Retina (tissue), 1 donor: ENCODE measurements at regions not wholly inside any gene's neighbourhood (a gene's known extent, or its start where the extent isn't known, plus 50 kb on each side); places are given as distances from the start of the nearest gene placed in this dataset.
A peak's percentile ranks its signal among the peaks of the same experiment; 100 is the strongest.
"Not testable (repeated sequence)": the region's sequence is repeated elsewhere in the genome, so short reads cannot be mapped to it uniquely, and the experiment has no call there.

Experiments used
- DNase-seq: peaks from one replicate; pipeline ENCODE4 v3.0.0-alpha.2; 2016

GRCh38 chr5:25448646-25449045 is 803.9 kb upstream of the CDH10 start:
- peak; percentile 19 for DNase-seq

- peak; percentile 17 for DNase-seq
Measured at GRCh38 chr5:25448190-25448621, 803.4 kb upstream of the CDH10 start.

- not testable (repeated sequence) for DNase-seq
Measured at GRCh38 chr5:25446061-25446420, 801.3 kb upstream of the CDH10 start.

DNA sequence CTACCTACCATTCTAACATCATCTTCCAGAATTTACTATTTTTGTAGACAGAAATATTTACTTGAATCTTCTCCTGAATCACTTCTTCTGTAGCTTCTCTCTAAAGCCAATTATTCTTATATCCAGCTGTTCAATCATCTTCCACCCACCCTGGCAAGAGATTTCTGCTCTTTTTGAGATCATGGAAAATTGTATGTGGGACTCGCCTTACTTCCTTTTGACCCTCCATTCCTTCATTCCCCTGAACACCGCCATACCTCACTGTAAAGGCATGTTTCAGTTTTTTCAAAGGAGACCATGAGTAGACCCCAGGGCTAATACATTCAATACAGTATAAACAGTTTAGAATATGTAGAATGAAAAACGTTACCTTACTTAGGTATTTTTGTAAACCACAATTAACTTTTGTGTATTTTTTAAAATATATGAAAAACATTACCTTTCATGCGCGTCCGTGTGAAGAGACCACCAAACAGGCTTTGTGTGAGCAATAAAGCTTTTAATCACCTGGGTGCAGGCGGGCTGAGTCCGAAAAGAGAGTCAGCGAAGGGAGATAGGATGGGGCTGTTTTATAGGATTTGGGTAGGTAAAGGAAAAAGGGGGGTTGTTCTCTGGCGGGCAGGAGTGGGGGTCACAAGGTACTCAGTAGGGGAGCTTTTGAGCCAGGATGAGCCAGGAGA is 800.7 kb upstream of the CDH10 start:
- not testable (repeated sequence) for DNase-seq

DNA sequence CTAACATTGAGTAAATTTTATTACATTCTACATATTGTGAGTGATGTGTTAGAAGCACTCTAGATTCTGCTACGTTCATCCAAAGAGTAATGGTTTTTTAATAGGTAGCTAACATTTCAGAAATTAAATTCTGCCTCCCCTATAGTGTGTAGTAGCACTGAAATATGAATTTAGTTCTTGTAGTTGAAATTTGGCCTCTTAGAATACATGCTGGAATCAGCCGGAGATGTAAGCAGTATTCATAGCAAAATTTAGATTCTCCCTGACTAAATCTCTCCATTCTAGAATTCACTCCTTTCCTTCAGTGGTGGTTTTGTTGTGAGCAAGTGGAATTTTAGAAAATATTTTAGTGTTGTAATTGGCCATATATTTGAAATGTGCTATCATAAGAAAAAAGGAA is 799.9 kb upstream of the CDH10 start:
- no peak for DNase-seq

- DNase-seq, result no peak
Measured at GRCh38 chr5:25441810-25442209, 797.0 kb upstream of the CDH10 start.

GRCh38 chr5:25439025-25439424 is 794.2 kb upstream of the CDH10 start:
- DNase-seq, result no peak

DNA sequence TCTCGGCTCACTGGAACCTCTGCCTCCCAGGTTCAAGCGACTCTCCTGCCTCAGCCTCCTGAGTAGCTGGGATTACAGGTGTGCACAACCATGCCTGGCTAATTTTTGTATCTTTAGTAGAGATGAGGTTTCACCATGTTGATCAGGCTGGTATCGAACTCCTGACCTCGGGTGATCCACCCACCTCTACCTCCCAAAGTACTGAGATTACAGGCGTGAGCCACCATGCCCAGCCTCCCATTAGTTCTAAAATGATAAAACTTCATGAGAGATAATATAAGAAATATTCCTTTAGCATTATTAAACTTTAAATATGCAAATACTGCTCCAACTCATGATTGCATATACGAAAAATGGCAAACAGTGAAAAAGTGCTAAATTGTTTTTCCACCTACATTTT is 793.6 kb upstream of the CDH10 start:
- DNase-seq, result not testable (repeated sequence)

- no peak for DNase-seq
Measured at GRCh38 chr5:25436452-25436851, 791.7 kb upstream of the CDH10 start.

DNA sequence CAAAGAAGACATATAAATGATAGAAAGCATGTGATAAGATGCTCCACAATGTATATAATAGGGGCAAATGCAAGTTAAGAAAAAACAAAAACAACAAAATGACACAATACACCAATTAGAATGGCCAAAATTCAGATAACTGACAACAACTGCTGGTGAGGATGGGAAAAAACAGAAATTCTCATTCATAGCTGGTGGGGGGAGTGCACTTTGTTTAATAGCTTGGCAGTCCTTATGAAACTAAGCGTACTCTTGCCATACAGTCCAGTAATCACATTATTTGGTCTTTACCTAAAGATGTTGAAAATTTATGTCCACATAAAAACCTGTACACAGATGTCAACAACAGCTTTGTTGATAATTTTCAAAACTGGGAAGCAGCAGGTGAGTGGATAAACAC is 791.1 kb upstream of the CDH10 start:
- no peak for DNase-seq

- DNase-seq, result no peak
Measured at GRCh38 chr5:25427240-25427639, 782.5 kb upstream of the CDH10 start.

GRCh38 chr5:25423271-25423670 is 778.5 kb upstream of the CDH10 start:
- DNase-seq, result no peak

GRCh38 chr5:25419684-25420083 is 774.9 kb upstream of the CDH10 start:
- no peak for DNase-seq

GRCh38 chr5:25418978-25419377 is 774.2 kb upstream of the CDH10 start:
- DNase-seq, result no peak

DNA sequence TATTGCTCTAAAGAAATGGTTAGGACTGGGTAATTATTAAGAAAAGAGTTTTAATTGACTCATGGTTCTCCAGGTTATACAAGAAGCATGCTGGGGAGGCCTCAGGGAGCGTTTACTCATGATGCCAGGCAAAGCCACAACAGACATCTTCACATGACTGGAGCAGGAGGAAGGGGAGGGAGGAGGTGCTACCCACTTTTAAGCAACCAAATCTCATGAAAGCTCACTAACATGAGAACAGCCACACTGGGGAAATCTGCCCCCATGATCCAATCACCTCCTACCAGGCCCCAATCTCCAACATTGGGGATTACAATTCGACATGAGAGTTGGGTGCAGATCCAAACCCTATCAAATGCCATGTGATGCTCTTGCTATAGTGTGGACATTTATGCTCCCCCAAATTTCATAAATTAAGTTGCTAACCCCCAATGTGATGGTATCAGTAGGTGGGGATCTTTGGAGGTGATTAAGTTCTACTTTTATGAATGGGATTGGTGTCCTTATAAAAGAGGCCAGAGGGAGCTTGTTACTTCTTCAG is 773.6 kb upstream of the CDH10 start:
- DNase-seq, result no peak

DNA sequence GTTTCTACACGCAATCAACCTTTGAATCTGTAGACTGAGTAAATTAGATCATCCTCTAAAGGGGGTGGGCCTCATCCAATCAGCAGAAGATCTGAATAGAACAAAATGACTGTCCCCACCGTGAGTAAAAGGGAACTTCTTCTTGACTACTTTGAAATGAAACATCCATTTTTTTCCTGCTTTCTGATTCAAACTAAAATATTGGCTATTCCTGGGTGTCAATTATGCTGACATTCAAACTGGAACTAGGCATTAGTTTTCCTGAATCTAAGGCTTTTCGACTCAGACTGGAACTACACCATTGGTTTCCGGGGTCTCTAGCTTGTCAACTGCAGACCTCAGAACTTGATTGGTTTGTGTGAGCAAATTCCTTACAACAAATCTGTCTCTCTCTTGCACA is 772.2 kb upstream of the CDH10 start:
- no peak for DNase-seq

DNA sequence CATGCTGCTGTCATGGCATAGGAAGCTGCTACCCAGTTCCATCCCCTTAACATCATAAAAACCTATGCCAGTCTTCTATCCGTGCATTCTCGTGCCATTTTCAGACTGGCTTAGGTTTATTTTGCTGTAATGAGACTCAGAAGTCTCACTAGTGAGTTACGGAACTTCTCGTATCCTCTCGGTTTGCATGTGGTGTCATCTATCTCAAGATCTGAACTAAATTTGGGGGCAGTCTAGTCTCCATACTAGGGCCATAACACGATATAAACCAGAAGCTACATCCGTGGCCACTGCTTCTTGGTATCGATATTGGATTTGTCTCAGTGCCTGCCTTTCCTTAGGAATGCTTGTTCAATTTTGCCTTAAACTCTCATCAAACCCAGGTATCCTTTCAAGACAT is 771.2 kb upstream of the CDH10 start:
- no peak for DNase-seq

- DNase-seq, result no peak
Measured at GRCh38 chr5:25414742-25415141, 770.0 kb upstream of the CDH10 start.

- DNase-seq, result no peak
Measured at GRCh38 chr5:25412116-25412661, 767.4 kb upstream of the CDH10 start.

GRCh38 chr5:25407365-25407764 is 762.6 kb upstream of the CDH10 start:
- not testable (repeated sequence) for DNase-seq

GRCh38 chr5:25405850-25406249 is 761.1 kb upstream of the CDH10 start:
- DNase-seq, result no peak

DNA sequence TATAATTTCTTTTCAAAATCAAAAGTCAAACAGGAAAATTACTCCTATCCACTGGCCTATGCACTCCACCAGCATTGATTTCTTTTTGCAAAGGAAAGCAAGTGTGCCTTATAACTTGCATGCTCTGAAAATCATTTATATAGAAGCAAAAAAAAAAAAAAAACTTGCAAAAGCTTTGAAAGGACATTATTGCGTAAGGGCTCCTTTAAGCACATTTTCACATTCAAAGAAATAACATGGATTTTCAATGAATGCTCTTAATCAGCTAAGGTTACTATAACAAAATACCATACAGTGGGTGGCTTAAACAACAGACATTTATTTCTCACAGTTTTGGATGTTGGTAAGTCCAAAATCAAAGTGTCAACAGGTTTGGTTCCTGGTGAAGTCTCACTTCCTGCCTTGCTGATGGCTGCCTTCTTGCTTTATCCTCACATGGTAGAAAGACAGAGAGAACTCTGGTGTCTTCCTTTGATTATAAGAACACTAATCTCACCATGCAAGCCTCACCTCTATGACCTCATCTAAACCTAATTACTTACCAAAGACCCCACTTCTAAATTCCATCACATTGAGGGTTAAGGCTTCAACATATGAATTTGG is 755.2 kb upstream of the CDH10 start:
- DNase-seq, result no peak

DNA sequence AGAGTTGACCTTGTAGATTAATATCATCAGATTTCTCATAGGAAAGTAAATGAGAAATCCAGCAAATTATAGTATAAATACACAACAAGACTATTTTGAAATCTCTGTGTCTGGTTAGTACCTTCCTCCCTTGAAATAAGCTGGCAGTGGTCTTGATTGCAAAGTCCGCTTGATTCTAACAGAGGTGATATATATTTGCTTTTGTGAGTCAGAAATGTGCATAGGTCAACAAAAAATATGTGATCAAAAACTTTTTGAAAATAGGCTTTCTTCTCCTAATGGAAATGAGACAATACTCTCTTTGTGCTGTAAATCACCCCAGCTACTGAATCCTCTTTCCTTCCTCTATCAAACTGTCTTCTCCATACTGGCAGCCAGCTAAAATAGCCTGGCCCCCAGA is 749.2 kb upstream of the CDH10 start:
- DNase-seq, result no peak

DNA sequence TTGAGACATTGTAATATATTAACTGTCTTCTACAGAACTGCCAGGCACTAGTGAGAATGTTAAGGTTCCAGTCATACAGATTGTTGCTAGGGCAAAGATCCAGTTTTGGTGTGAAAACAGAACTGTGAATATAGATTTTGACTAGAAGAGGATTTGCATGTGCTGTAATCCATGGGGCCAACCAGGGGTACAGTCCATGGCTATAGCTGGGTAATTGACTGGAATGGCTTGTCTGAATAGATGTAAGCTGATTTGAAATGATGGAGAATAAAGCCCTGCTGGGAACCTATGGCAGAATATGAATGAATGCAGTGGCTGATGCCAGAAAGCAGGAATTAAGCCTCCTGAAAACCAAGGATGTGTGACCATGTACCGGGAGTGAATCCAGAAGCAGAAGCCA is 748.5 kb upstream of the CDH10 start:
- DNase-seq, result peak; percentile 58
